ENCODE measurements at regions not wholly inside any gene's neighbourhood (a gene's known extent, or its start where the extent isn't known, plus 50 kb on each side); places are given as distances from the start of the nearest gene placed in this dataset.
A peak's percentile ranks its signal among the peaks of the same experiment; 100 is the strongest.

- Histone ChIP-seq H4K5ac (ENCODE audit: insufficient read length, low read depth, low read length) (no peak overlapping the region), H3K23ac (ENCODE audit: insufficient read length, low read depth, low read length) (no peak overlapping the region), H2BK20ac (ENCODE audit: low read depth, low read length, poor library complexity, severe bottlenecking) (no peak overlapping the region), H4K8ac (replicated peaks; ENCODE audit: insufficient read length, low read depth, low read length) (no peak overlapping the region), H4K91ac (ENCODE audit: insufficient read length, low read depth, low read length) (no peak overlapping the region), H2BK120ac (ENCODE audit: low read depth, low read length, poor library complexity, severe bottlenecking) (no peak overlapping the region), H3K9me3 (ENCODE audit: control insufficient read depth, low read depth, low read length) (peaks cover 10% of the 10 kb centered on the region), H4K20me1 (ENCODE audit: control insufficient read depth, insufficient read depth, insufficient read length) (no peaks in the 10 kb centered on the region), H3K14ac (ENCODE audit: insufficient read depth, low read length) (no peak overlapping the region), H3K4ac (ENCODE audit: low read depth, low read length) (no peak overlapping the region), H3K9ac (ENCODE audit: extremely low read depth, insufficient read length, low read length) (no peak overlapping the region), H3K4me2 (ENCODE audit: insufficient read depth, insufficient read length, low read length) (no peak overlapping the region), H2BK5ac (ENCODE audit: insufficient read length, low read length) (no peak overlapping the region), H3K27me3 (ENCODE audit: insufficient read depth, low read length) (no peaks in the 10 kb centered on the region), H3K23me2 (ENCODE audit: insufficient read length, low read depth, low read length, poor library complexity, severe bottlenecking) (no peaks in the 10 kb centered on the region), H2AFZ (ENCODE audit: low read length) (no peak overlapping the region), H3K18ac (ENCODE audit: insufficient read length, low read depth, low read length) (no peak overlapping the region), H2AK5ac (ENCODE audit: insufficient read length, low read length) (no peak overlapping the region), H3K79me1 (ENCODE audit: insufficient read depth, low read depth, low read length, poor library complexity, severe bottlenecking) (no peaks in the 10 kb centered on the region), H3K27ac (ENCODE audit: insufficient read length, low read depth, low read length) (no peak overlapping the region), H3T11ph (ENCODE audit: low read length) (no peak overlapping the region), H3K79me2 (ENCODE audit: insufficient read depth, low read length) (no peaks in the 10 kb centered on the region), H2BK12ac (ENCODE audit: insufficient read length, low read depth, low read length) (no peak overlapping the region), H2BK15ac (ENCODE audit: low read depth, low read length) (no peak overlapping the region), H3K4me1 (ENCODE audit: insufficient read depth, low read length) (no peaks in the 10 kb centered on the region), H3K56ac (ENCODE audit: insufficient read length, low read depth, low read length) (no peak overlapping the region)
- no peaks in the 10 kb centered on the region; the same call in 1 of the 2 replicates for H3K27me3 Mint-ChIP-seq (ENCODE audit: low read depth)
- H3K36me3 Mint-ChIP-seq (ENCODE audit: insufficient read depth in 1 of 3, low read depth in 3 of 3) = peaks cover 22 to 34% (median 29%) of the 10 kb centered on the region in 3 experiments
- no peak for TF ChIP-seq CTCF (conservative IDR thresholded peaks at IDR 0.05)
- no peak overlapping the region for H3K4me3 Mint-ChIP-seq
- H3K4me1 Mint-ChIP-seq = peaks cover 3 to 11% of the 10 kb centered on the region in 2 experiments
- peak overlapping the region in 1 of 3 experiments; percentile 42; a peak in 1 of 7 replicates for H3K27ac Mint-ChIP-seq
- no peak for DNase-seq
- peaks cover 32 to 33% of the 10 kb centered on the region in 2 experiments for H3K9me3 Mint-ChIP-seq
Observed at GRCh38 chr7:106756071-106756470, 95.1 kb upstream of the CCDC71L start.
